HUES6 (cell line): ENCODE measurements at regions not wholly inside any gene's neighbourhood (a gene's known extent, or its start where the extent isn't known, plus 50 kb on each side); places are given as distances from the start of the nearest gene placed in this dataset.
A peak's percentile ranks its signal among the peaks of the same experiment; 100 is the strongest.
"Not testable (repeated sequence)": the region's sequence is repeated elsewhere in the genome, so short reads cannot be mapped to it uniquely, and the experiment has no call there.

Experiments
- H3K27ac ChIP-seq: 2 replicates; pipeline ENCODE4 v1.7.0; 2013; ENCODE audit warnings: low read depth, mild to moderate bottlenecking, low read length, inconsistent platforms
- H3K27me3 ChIP-seq: 2 replicates; pipeline ENCODE4 v1.6.1; 2013; ENCODE audit warnings: low read length; ENCODE audit not compliant: control insufficient read depth, insufficient read depth
- H3K36me3 ChIP-seq: 2 replicates; pipeline ENCODE4 v1.6.1; 2013; ENCODE audit warnings: low read length; ENCODE audit not compliant: control insufficient read depth, insufficient read depth
- H3K4me1 ChIP-seq: 2 replicates; pipeline ENCODE4 v1.6.1; 2013; ENCODE audit warnings: low read length; ENCODE audit not compliant: control insufficient read depth, insufficient read depth
- H3K4me3 ChIP-seq: 2 replicates; pipeline ENCODE4 v1.5.1; 2013; ENCODE audit warnings: low read depth, low read length
- H3K9ac ChIP-seq: one replicate; pipeline ENCODE4 v1.6.1; 2013; ENCODE audit warnings: mild to moderate bottlenecking, low read length
- H3K9me3 ChIP-seq: 2 replicates; pipeline ENCODE4 v1.6.1; 2013; ENCODE audit warnings: low read depth, low read length; ENCODE audit not compliant: control insufficient read depth, insufficient read depth

GRCh38 chr9:87354147-87354546 lies 143.5 kb upstream of the DAPK1 start:
- peaks cover 12% of the 10 kb centered on the region for H3K4me1 ChIP-seq
- no peaks in the 10 kb centered on the region for H3K9me3 ChIP-seq
- no peak overlapping the region for H3K27ac ChIP-seq
- H3K27me3 ChIP-seq, result no peaks in the 10 kb centered on the region
- no peak overlapping the region for H3K9ac ChIP-seq
- no peak overlapping the region for H3K4me3 ChIP-seq
- no peaks in the 10 kb centered on the region for H3K36me3 ChIP-seq

DNA sequence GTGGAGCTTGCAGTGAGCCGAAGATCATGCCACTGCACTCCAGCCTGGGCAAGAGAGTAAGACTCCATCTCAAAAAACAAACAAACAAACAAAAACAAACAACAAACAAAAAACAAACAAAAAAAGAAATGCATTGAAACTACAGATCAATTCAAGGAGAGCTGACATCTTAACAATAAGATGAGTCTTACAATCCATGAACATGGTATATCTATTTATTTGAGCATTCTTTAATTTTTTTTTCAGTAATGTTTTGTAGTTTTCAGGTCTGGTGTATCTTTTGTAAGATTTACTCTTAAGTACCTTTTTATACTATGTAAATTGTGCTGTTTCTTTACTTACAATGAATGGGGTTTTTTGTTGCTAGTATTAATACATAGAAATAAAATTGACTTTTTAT lies 140.1 kb upstream of the DAPK1 start:
- H3K36me3 ChIP-seq, result no peaks in the 10 kb centered on the region
- H3K4me3 ChIP-seq, result no peak overlapping the region
- no peaks in the 10 kb centered on the region for H3K27me3 ChIP-seq
- H3K27ac ChIP-seq, result no peak overlapping the region
- no peak overlapping the region for H3K9ac ChIP-seq
- H3K4me1 ChIP-seq, result peaks cover 12% of the 10 kb centered on the region
- no peaks in the 10 kb centered on the region for H3K9me3 ChIP-seq

GRCh38 chr9:87359264-87359663 lies 138.4 kb upstream of the DAPK1 start:
- H3K36me3 ChIP-seq, result no peaks in the 10 kb centered on the region
- no peak overlapping the region for H3K4me3 ChIP-seq
- no peak overlapping the region for H3K9ac ChIP-seq
- H3K27ac ChIP-seq, result no peak overlapping the region
- no peaks in the 10 kb centered on the region for H3K9me3 ChIP-seq
- H3K4me1 ChIP-seq, result peaks cover 7% of the 10 kb centered on the region
- H3K27me3 ChIP-seq, result no peaks in the 10 kb centered on the region

DNA sequence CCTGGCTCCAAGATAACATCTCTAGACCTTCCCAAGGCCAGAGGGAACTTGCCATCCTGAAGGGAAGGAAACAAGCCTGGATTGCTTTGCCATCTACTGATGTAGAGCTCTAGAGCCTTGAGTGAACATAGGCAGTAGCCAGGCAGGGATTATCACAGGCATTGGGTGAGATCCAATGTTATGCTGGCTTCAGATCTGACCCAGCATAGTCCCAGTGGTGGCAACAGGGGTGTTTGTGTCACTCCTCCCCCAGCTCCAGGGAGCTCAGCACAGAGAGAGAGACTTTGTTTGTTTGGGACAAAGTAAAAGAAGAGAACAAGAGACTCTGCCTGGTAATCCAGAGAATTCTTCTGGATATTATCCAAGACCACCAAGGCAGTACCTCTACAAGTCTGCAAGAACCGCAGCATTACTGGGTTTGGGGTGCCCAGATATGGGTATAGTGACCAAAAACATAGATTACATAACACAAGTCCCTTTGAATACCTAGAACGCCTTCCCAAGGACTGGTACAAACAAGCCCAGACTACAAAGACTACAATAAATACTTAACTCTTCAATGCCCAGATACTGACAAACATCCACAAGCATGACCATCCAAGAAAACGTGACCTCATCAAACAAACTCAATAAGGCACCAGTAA lies 137.6 kb upstream of the DAPK1 start:
- no peak overlapping the region for H3K27ac ChIP-seq
- H3K9ac ChIP-seq, result no peak overlapping the region
- no peak overlapping the region for H3K4me3 ChIP-seq
- H3K9me3 ChIP-seq, result 0 out of 2 replicates have a peak, but pooled peaks cover 2% of the 10 kb centered on the region
- no peaks in the 10 kb centered on the region for H3K36me3 ChIP-seq
- H3K4me1 ChIP-seq, result peaks cover 5% of the 10 kb centered on the region
- H3K27me3 ChIP-seq, result no peaks in the 10 kb centered on the region

DNA sequence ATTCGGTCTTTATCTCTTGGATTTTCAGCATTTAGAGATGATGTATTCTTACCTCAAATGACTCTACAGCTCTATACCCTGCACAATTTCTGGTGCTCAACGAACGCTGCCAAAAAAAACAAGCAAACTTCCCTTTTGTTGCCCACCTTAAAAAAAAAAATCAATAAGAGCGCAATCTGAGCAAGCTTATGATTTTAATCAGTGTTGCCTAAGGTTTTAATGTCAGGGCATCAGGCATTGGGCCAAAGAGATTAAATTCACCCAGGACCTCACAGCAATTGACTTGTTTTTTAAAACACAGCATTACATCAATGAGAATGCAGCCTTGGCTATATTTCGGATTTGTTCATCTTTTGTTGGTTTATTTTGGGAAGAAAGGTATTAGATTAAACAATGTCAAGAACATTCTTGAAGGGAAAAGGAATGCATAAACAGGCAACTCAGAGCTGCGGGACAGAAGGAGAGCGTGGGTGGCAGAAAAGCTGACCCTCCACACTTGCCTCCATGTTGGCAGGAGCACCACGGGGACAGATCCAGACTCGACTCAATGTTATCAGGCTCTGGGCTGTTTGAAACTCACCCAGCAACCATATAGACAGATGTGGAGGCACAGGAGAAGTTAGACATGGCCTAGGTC lies 127.5 kb upstream of the DAPK1 start:
- no peaks in the 10 kb centered on the region for H3K9me3 ChIP-seq
- peaks cover 27% of the 10 kb centered on the region for H3K4me1 ChIP-seq
- no peaks in the 10 kb centered on the region for H3K36me3 ChIP-seq
- H3K4me3 ChIP-seq, result no peak overlapping the region
- H3K27ac ChIP-seq, result no peak overlapping the region
- no peak overlapping the region for H3K9ac ChIP-seq
- H3K27me3 ChIP-seq, result no peaks in the 10 kb centered on the region

DNA sequence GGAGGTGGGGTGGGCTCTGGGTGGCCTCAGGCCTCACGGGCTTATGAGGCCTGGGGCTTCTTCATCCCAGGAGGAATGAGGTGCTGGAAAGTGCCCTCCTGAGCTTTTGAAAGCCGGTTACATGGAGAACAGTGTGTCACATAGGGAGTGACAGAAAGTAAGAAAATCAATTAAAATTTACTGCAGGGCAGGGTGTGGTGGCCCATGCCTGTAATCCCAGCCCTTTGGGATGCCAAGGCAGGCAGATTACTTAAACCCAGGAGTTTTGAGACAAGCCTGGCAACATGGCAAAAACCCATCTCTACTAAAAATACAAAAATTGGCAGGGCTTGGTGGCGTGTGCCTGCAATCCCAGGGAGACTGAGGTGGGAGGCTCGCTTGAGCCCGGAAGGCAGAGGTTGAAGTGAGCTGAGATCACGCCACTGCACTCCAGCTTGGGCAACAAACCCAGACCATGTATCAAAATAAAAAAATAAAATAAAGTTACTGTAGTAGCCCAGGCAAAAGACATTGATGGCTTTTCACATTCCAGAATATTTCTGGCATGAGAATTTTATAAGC lies 125.8 kb upstream of the DAPK1 start:
- Histone ChIP-seq H3K4me3 (no peak overlapping the region), H3K4me1 (peaks cover 39% of the 10 kb centered on the region), H3K36me3 (no peaks in the 10 kb centered on the region), H3K27me3 (no peaks in the 10 kb centered on the region), H3K27ac (no peak overlapping the region), H3K9ac (no peak overlapping the region), H3K9me3 (no peaks in the 10 kb centered on the region)

GRCh38 chr9:87372356-87372851 lies 125.3 kb upstream of the DAPK1 start:
- Histone ChIP-seq H3K27me3 (no peaks in the 10 kb centered on the region), H3K4me3 (no peak overlapping the region), H3K27ac (no peak overlapping the region), H3K4me1 (peaks cover 40% of the 10 kb centered on the region), H3K9ac (no peak overlapping the region), H3K9me3 (no peaks in the 10 kb centered on the region), H3K36me3 (no peaks in the 10 kb centered on the region)

- not testable (repeated sequence) for H3K9me3 ChIP-seq, H3K36me3 ChIP-seq, H3K27me3 ChIP-seq, H3K4me3 ChIP-seq, H3K9ac ChIP-seq
- peak overlapping the region; percentile 55; the same call in 1 of the 2 replicates for H3K27ac ChIP-seq
- H3K4me1 ChIP-seq, result peaks cover 40% of the 10 kb centered on the region
These were observed 123.4 kb upstream of the DAPK1 start for GRCh38 chr9:87374023-87374919.

- Histone ChIP-seq H3K27ac (no peak overlapping the region), H3K9me3 (no peaks in the 10 kb centered on the region), H3K36me3 (no peaks in the 10 kb centered on the region), H3K9ac (no peak overlapping the region), H3K4me1 (peaks cover 41% of the 10 kb centered on the region), H3K4me3 (no peak overlapping the region), H3K27me3 (no peaks in the 10 kb centered on the region)
These were observed 122.1 kb upstream of the DAPK1 start for GRCh38 chr9:87375397-87376073.

- Histone ChIP-seq H3K36me3 (no peaks in the 10 kb centered on the region), H3K4me1 (peaks cover 42% of the 10 kb centered on the region)
These were observed 119.0 kb upstream of the DAPK1 start for GRCh38 chr9:87378676-87379075.

More at GRCh38 chr9:87378676-87379075, 119.0 kb upstream of the DAPK1 start:
- H3K4me3 ChIP-seq, result no peak overlapping the region
- H3K27me3 ChIP-seq, result no peaks in the 10 kb centered on the region
- H3K9ac ChIP-seq, result no peak overlapping the region
- H3K27ac ChIP-seq, result no peak overlapping the region
- no peaks in the 10 kb centered on the region for H3K9me3 ChIP-seq
